Right lobe of liver (tissue), 4 donors: ENCODE measurements at regions not wholly inside any gene's neighbourhood (a gene's known extent, or its start where the extent isn't known, plus 50 kb on each side); places are given as distances from the start of the nearest gene placed in this dataset.

Experiments
- CTCF ChIP-seq, 4 donors: fragments of 200-600 bp in 3 of 4; fragments of 450-650 bp in 1 of 4; IDR thresholded peaks; one replicate each; pipeline versions ENCODE4 v1.5.1 to v1.8.0; 2016 to 2022; ENCODE audit warnings: antibody characterized with exemption in 4 of 4, mild to moderate bottlenecking in 2 of 4
- POLR2A ChIP-seq: fragments of 450-650 bp; IDR thresholded peaks from one replicate; pipeline ENCODE4 v1.6.1; 2017; ENCODE audit warnings: antibody characterized with exemption, mild to moderate bottlenecking
- donor health status: DM: no; HTN: no; CAD: no.
- donor health status: DM: no; HTN: no; CAD: no.
- donor health status: DM: no; HTN: yes; CAD: no.

DNA sequence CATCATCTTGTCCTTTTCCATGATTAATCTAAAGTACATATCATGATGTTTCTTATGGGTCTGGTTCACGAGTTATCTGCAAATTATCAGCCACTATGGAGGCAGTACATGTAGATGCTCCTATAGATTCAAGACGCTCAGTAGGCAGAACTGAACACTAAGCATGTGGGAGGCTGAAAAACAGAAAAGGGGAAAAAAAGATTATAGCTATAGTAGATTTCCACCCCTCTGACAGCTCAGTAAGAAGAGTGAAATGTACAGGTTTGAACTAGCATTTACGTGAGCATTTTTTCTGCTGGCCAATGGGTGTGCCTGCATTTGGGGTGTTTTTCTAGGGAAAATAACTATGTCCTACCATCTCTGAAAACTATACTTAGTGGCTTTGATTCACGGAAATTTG lies 308.9 kb downstream of the ZEB2 start:
- no peak for TF ChIP-seq CTCF (IDR thresholded peaks at IDR 0.05)
- TF ChIP-seq POLR2A: no peak
